ENCODE measurements at regions not wholly inside any gene's neighbourhood (a gene's known extent, or its start where the extent isn't known, plus 50 kb on each side); places are given as distances from the start of the nearest gene placed in this dataset.
"Not testable (repeated sequence)": the region's sequence is repeated elsewhere in the genome, so short reads cannot be mapped to it uniquely, and the experiment has no call there.

- no peak overlapping the region for H3K4me3 Mint-ChIP-seq (ENCODE audit: unreplicated experiment)
- TF ChIP-seq CTCF (IDR thresholded peaks at IDR 0.05), result no peak
- H3K4me1 Mint-ChIP-seq (ENCODE audit: unreplicated experiment), result no peaks in the 10 kb centered on the region
- H3K27ac Mint-ChIP-seq (ENCODE audit: unreplicated experiment), result no peak overlapping the region
- peaks cover 2% of the 10 kb centered on the region for H3K9me3 Mint-ChIP-seq (ENCODE audit: unreplicated experiment)
- peaks cover 10% of the 10 kb centered on the region for H3K27me3 Mint-ChIP-seq (ENCODE audit: unreplicated experiment)
- DNase-seq (ENCODE audit: extremely low spot score, unreplicated experiment), result no peak
- H3K36me3 Mint-ChIP-seq (ENCODE audit: unreplicated experiment), result no peaks in the 10 kb centered on the region
Measured at GRCh38 chr4:27811948-27812347, 951.3 kb downstream of the STIM2 start.

- DNase-seq (ENCODE audit: extremely low spot score, unreplicated experiment); H3K4me3 Mint-ChIP-seq (ENCODE audit: unreplicated experiment); H3K4me1 Mint-ChIP-seq (ENCODE audit: unreplicated experiment); H3K36me3 Mint-ChIP-seq (ENCODE audit: unreplicated experiment); H3K9me3 Mint-ChIP-seq (ENCODE audit: unreplicated experiment); H3K27me3 Mint-ChIP-seq (ENCODE audit: unreplicated experiment); H3K27ac Mint-ChIP-seq (ENCODE audit: unreplicated experiment): not testable (repeated sequence)
Measured at GRCh38 chr4:27813226-27813625, 952.6 kb downstream of the STIM2 start.

- not testable (repeated sequence) for DNase-seq (ENCODE audit: extremely low spot score, unreplicated experiment); H3K9me3 Mint-ChIP-seq (ENCODE audit: unreplicated experiment); H3K4me1 Mint-ChIP-seq (ENCODE audit: unreplicated experiment); H3K27me3 Mint-ChIP-seq (ENCODE audit: unreplicated experiment); H3K27ac Mint-ChIP-seq (ENCODE audit: unreplicated experiment); H3K36me3 Mint-ChIP-seq (ENCODE audit: unreplicated experiment); H3K4me3 Mint-ChIP-seq (ENCODE audit: unreplicated experiment)
Measured at GRCh38 chr4:27813699-27814425, 953.2 kb downstream of the STIM2 start.

GRCh38 chr4:27819246-27819645 lies 958.6 kb downstream of the STIM2 start:
- no peak for DNase-seq (ENCODE audit: extremely low spot score, unreplicated experiment)
- H3K9me3 Mint-ChIP-seq (ENCODE audit: unreplicated experiment), result peaks cover 8% of the 10 kb centered on the region
- no peaks in the 10 kb centered on the region for H3K36me3 Mint-ChIP-seq (ENCODE audit: unreplicated experiment)
- H3K27me3 Mint-ChIP-seq (ENCODE audit: unreplicated experiment), result no peaks in the 10 kb centered on the region
- H3K4me3 Mint-ChIP-seq (ENCODE audit: unreplicated experiment), result no peak overlapping the region
- H3K4me1 Mint-ChIP-seq (ENCODE audit: unreplicated experiment), result no peaks in the 10 kb centered on the region
- no peak for TF ChIP-seq CTCF (IDR thresholded peaks at IDR 0.05)
- H3K27ac Mint-ChIP-seq (ENCODE audit: unreplicated experiment), result no peak overlapping the region

- Mint-ChIP-seq H3K36me3 (ENCODE audit: unreplicated experiment) (no peaks in the 10 kb centered on the region), H3K4me1 (ENCODE audit: unreplicated experiment) (no peaks in the 10 kb centered on the region), H3K27ac (ENCODE audit: unreplicated experiment) (no peak overlapping the region), H3K27me3 (ENCODE audit: unreplicated experiment) (peaks cover 2% of the 10 kb centered on the region), H3K4me3 (ENCODE audit: unreplicated experiment) (no peak overlapping the region), H3K9me3 (ENCODE audit: unreplicated experiment) (no peaks in the 10 kb centered on the region)
- no peak for TF ChIP-seq CTCF (IDR thresholded peaks at IDR 0.05)
- DNase-seq (ENCODE audit: extremely low spot score, unreplicated experiment), result no peak
Measured at GRCh38 chr4:27828843-27829242, 968.2 kb downstream of the STIM2 start.

GRCh38 chr4:27830251-27830650 lies 969.6 kb downstream of the STIM2 start:
- H3K4me3 Mint-ChIP-seq (ENCODE audit: unreplicated experiment), result no peak overlapping the region
- no peaks in the 10 kb centered on the region for H3K36me3 Mint-ChIP-seq (ENCODE audit: unreplicated experiment)
- H3K4me1 Mint-ChIP-seq (ENCODE audit: unreplicated experiment), result no peaks in the 10 kb centered on the region
- TF ChIP-seq CTCF (IDR thresholded peaks at IDR 0.05), result no peak
- H3K27me3 Mint-ChIP-seq (ENCODE audit: unreplicated experiment), result peaks cover 2% of the 10 kb centered on the region
- no peak overlapping the region for H3K27ac Mint-ChIP-seq (ENCODE audit: unreplicated experiment)
- no peak for DNase-seq (ENCODE audit: extremely low spot score, unreplicated experiment)
- no peaks in the 10 kb centered on the region for H3K9me3 Mint-ChIP-seq (ENCODE audit: unreplicated experiment)

All from osteocyte (in vitro differentiated cells).